Fibroblast of villous mesenchyme (primary cell): ENCODE measurements at regions not wholly inside any gene's neighbourhood (a gene's known extent, or its start where the extent isn't known, plus 50 kb on each side); places are given as distances from the start of the nearest gene placed in this dataset.

Source experiments
- DNase-seq: peaks from one replicate; pipeline ENCODE4 v3.0.0-alpha.2; 2010; ENCODE audit warnings: low read depth
- H3K4me3 ChIP-seq: 2 replicates; pipeline ENCODE4 v1.5.1; 2011; ENCODE audit warnings: low read depth, mild to moderate bottlenecking, low read length
- TF ChIP-seq, protein P1 (sequence below): IDR thresholded peaks from 2 replicates; pipeline ENCODE4 v1.5.1; 2012; ENCODE audit warnings: low read depth, mild to moderate bottlenecking, low read length; ENCODE audit not compliant: insufficient read depth

DNA sequence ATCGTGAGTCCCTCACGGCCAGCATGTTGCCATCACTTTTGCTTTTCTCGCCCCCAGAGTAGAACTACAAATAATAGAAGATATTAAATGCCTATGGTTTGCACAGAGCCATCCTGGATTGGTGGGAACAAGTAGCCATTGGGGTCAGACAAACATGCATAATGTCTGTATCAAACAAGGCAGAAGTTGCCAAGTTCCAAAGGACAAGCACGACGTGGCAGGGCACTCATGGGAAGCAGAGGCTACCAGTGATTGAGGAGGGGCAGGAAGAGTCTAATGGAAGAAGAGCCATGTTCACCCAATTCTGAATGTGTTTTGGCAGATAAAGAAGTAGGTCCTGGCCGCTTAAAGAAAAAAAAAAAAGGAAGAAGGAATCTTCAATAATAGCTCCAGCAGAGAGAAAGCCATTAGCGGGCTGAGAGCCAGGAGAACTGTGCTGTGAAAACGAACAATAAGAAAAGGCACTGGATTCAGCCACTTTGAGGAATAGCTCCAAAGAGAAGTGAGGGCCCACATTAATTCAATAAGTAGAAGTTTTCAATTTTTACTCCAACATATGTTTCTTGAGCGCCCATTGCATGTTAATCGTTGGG lies 153.7 kb upstream of the ADCY2 start:
- TF ChIP-seq, protein P1, sequence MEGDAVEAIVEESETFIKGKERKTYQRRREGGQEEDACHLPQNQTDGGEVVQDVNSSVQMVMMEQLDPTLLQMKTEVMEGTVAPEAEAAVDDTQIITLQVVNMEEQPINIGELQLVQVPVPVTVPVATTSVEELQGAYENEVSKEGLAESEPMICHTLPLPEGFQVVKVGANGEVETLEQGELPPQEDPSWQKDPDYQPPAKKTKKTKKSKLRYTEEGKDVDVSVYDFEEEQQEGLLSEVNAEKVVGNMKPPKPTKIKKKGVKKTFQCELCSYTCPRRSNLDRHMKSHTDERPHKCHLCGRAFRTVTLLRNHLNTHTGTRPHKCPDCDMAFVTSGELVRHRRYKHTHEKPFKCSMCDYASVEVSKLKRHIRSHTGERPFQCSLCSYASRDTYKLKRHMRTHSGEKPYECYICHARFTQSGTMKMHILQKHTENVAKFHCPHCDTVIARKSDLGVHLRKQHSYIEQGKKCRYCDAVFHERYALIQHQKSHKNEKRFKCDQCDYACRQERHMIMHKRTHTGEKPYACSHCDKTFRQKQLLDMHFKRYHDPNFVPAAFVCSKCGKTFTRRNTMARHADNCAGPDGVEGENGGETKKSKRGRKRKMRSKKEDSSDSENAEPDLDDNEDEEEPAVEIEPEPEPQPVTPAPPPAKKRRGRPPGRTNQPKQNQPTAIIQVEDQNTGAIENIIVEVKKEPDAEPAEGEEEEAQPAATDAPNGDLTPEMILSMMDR = no peak
- no peak for DNase-seq
- H3K4me3 ChIP-seq = no peak overlapping the region

DNA sequence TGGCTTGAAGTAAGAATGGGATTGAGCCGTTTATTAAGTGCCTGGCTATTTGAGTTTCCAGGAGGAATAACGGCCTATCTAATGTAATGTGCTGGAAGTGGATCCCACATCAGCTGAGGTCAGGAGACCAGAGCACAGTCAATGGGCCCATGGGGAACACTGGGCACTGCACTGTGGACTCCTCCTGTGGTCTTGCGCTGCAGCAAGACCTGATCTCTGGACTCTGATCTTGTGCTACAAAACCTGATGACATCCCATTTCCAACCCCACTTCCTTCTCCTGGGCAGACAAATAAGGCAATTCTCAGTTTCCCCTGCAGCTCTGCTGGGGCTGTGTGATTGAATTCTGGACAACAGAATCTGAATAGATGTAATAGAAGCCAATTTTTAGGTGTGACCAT lies 151.7 kb upstream of the ADCY2 start:
- no peak overlapping the region for H3K4me3 ChIP-seq
- TF ChIP-seq, protein P1 = no peak
- no peak for DNase-seq

DNA sequence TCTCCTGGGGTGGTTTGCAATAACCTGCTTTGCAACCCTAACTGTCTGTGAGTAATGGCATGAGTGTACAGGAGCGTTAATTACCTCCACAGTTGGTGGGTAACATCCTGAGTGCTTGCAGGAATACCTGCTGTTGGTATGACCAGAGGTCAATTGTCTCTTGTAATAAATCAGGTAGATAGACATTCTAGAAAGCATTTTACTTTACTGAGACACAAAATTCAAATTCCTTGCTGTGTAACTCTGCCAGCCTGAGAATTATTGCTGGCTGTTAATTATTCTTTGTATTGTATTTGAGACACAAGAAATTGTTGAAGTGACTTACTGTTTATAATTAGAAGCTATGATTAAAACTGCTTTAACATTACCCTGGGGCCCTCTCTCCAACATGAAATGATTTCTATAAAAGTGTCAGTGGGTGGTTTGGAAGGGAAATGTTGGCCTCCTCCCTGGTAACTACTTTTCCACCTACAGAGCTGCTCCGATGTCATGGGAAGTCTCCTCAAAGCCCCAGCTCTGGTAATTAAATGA lies 150.8 kb upstream of the ADCY2 start:
- TF ChIP-seq, protein P1 = no peak
- H3K4me3 ChIP-seq = no peak overlapping the region
- no peak for DNase-seq

DNA sequence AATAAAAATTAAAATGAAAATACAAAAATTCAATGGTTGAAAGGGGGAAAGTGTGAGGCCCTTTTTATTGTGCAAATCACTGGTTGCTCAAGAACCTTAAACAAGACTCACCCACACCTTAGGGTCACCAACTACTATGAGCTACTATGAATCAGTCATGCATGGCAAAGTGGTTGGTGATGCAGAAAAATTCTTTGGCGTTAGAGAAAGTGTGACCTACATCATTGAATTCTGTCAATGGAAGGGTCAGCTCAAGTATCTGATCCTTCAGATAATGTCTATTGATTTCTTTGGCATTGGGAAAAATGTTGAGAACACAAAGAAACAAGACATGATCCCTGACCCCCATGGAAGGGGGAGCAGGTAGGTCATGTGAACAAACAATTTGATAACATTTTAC lies 149.7 kb upstream of the ADCY2 start:
- no peak overlapping the region for H3K4me3 ChIP-seq
- DNase-seq = no peak
- TF ChIP-seq, protein P1 = no peak

DNA sequence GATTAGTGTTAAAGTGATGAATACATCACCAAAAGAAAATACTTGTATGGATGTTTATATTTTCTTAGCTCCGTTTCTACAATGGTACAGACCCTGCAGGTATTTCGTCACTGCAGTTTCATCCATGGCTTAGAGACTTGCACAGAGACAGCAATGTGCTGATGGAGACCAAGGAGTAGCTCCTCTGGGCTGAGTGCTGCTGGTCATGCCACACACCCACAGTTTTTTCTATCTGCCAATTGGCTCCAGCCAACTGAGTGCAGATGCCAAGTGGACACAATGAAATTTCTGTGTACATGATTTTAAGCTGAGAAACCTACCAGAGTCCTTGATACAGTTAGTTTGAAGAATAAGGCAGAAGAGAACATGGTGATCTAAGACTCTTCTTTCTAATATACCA lies 145.9 kb upstream of the ADCY2 start:
- DNase-seq = no peak
- TF ChIP-seq, protein P1 = no peak
- H3K4me3 ChIP-seq = no peak overlapping the region

DNA sequence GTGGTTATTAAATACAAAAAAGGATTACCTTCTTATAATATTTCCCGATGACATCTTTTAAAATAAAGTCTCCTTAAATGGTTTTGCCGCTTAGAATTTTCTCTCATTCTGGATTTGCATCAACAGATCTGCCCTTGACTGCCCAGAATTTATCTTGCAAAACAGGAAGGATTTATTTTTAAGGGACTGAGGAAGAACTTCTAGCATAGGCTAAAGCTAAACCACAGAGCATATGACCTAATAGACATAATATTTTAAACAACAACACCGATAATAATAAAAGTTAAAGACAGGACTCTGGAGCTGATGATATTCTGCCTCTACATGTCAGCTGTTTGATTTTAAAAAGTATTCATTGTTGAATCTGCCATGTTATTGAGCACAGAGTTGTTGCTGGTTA lies 145.3 kb upstream of the ADCY2 start:
- DNase-seq = no peak
- TF ChIP-seq, protein P1 = no peak

DNA sequence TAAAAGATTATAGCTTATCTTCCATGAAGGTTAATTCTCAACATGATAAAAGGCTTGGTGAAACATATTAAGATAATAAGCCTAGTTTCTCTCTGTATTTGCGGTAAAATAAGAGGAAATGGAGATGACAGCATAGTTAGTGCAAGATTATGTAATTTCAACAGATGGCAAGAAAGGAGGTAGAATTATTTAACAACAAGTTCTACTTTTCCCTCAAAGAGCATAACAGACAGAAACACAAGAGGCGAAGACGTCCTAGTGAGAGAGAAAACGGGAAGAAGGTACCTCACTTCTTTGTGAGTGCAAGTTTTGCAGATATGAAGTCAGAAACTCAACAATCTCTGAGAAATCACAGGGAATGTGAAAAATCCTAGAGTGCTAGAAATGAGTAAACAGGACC lies 144.8 kb upstream of the ADCY2 start:
- DNase-seq = no peak
- TF ChIP-seq, protein P1 = no peak
- no peak overlapping the region for H3K4me3 ChIP-seq

More for the DNA sequence above, 145.3 kb upstream of the ADCY2 start:
- no peak overlapping the region for H3K4me3 ChIP-seq
